GM12878 (cell line): ENCODE measurements at regions not wholly inside any gene's neighbourhood (a gene's known extent, or its start where the extent isn't known, plus 50 kb on each side); places are given as distances from the start of the nearest gene placed in this dataset.

Source experiments
- CHD1 ChIP-seq: IDR thresholded peaks from 2 replicates; pipeline ENCODE4 v1.6.1; 2012; ENCODE audit warnings: low read depth, low read length, improper control_type of control experiment
- CTCF ChIP-seq, 3 experiments: IDR thresholded peaks in 2 of 3; conservative IDR thresholded peaks in 1 of 3; 2 replicates each; pipeline ENCODE4 v1.5.1; 2011; ENCODE audit warnings: low read depth in 3 of 3, low read length in 3 of 3, mild to moderate bottlenecking in 3 of 3, control low read depth in 2 of 3, moderate library complexity in 2 of 3, inconsistent platforms in 1 of 3, mixed read lengths in 1 of 3; ENCODE audit not compliant: control insufficient read depth in 2 of 3, insufficient read depth in 1 of 3; ENCODE audit errors: extremely low read depth in 1 of 3
- ESRRA ChIP-seq: IDR thresholded peaks from 2 replicates; pipeline ENCODE4 v1.6.1; 2012; ENCODE audit warnings: mild to moderate bottlenecking, low read length, improper control_type of control experiment
- HCFC1 ChIP-seq: fragments of 150-350 bp; IDR thresholded peaks from 2 replicates; pipeline ENCODE4 v1.6.1; 2014; ENCODE audit warnings: low read length
- SIN3A ChIP-seq: IDR thresholded peaks from 2 replicates; pipeline ENCODE4 v1.6.1; 2012; ENCODE audit warnings: low read depth, low read length, improper control_type of control experiment
- USF2 ChIP-seq: IDR thresholded peaks from 2 replicates; pipeline ENCODE4 v1.6.1; 2011; ENCODE audit warnings: low read depth, low read length, improper control_type of control experiment, borderline replicate concordance
- YY1 ChIP-seq: IDR thresholded peaks from 2 replicates; pipeline ENCODE4 v1.6.1; 2011; ENCODE audit warnings: low read depth, mild to moderate bottlenecking, low read length
- TF ChIP-seq, protein P1 (sequence below): IDR thresholded peaks from 2 replicates; pipeline ENCODE4 v1.6.1; 2012; ENCODE audit warnings: low read depth, low read length, improper control_type of control experiment

DNA sequence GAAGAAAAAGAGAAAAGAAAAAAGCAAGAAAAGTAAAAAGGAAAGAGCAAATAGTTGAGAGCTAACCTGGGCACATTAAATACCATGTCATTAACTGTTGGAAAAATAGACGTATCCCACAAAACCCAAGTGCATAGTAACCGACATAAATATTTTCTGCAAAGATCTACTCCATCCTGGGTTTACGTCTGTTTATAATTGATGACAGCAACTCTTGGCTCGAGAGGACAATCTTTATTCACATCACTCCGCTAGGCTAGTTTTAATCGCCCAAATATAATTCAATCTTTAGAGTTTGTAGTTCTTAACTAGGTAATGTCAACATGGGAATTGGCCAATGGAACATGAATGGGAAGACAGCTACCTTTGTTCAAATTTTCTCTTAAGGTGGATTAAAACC, 321.7 kb upstream of the TNC start:
- TF ChIP-seq, protein P1, sequence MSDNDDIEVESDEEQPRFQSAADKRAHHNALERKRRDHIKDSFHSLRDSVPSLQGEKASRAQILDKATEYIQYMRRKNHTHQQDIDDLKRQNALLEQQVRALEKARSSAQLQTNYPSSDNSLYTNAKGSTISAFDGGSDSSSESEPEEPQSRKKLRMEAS, result no peak
- TF ChIP-seq CHD1 (no peak), YY1 (no peak), HCFC1 (no peak), CTCF (IDR thresholded peaks at IDR 0.05 in 2 of 3, conservative IDR thresholded peaks at IDR 0.05 in 1 of 3; ENCODE audit: control insufficient read depth in 2 of 3, extremely low read depth in 1 of 3, insufficient read depth in 1 of 3, low read depth in 3 of 3, low read length in 3 of 3) (no peak), ESRRA (no peak), SIN3A (no peak), USF2 (no peak)
